Esophagus mucosa (tissue), 1 donor: ENCODE measurements at regions not wholly inside any gene's neighbourhood (a gene's known extent, or its start where the extent isn't known, plus 50 kb on each side); places are given as distances from the start of the nearest gene placed in this dataset.
"Not testable (repeated sequence)": the region's sequence is repeated elsewhere in the genome, so short reads cannot be mapped to it uniquely, and the experiment has no call there.

Experiments
- ATAC-seq: fragments of 200-7000 bp; cut with Tn5 transposase; one replicate; pipeline ENCODE4 v1.9.1; 2020
- donor health status: DM: yes; HTN: yes; CAD: no.

DNA sequence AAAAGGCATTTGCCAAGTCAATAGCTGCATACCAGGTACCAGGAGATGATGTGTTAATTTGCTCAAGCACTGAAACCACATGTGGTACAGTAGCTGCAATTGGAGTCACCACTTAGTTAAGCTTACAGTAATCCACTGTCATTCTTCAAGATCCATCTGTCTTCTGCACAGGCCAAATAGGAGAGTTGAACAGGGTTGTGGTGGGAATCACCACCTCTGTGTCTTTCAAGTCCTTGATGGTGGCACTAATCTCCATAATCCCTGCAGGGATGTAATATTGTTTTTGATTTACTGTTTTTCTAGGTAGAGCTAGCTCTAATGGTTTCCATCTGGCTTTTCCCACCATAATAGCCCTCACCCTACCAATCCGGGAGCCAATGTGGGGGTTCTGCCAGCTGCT, 91.9 kb downstream of the FCRL5 start:
- no peak for ATAC-seq

DNA sequence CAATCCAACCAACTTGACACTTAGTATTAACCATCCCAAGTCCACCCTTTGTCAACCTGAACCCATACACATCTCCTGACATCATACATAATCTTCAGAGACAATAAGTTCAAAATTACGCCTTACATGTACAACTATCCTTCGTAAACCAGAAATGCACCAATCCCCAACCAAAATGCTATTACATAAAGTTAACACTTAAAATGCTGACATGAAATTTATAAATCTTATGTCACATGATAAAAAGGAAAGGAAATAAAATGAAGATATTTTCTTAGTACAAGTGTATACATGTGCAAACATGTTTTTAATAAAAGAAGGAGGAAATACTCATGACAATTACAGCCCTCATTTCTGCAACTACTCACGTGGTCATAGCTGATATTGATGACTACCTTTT, 95.0 kb downstream of the FCRL5 start:
- ATAC-seq, result no peak

DNA sequence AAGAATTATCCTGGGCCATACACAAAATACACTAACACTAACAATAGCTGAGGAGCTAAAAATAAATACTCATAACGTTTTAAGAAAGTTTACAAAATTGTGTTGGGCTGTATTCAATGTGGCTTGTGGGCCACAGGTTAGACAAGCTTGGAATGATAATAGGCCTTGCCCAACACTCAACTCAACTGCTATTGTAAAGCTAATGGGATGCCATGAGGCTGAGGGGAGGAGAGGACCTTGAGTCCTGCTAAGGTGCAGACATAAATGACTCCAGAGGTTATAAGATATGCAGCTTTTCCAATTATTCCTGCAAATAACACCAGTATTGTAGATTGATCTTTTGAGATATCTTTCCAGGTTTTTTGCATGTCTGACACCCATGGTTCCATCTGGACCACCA, 97.0 kb downstream of the FCRL5 start:
- ATAC-seq, result no peak

DNA sequence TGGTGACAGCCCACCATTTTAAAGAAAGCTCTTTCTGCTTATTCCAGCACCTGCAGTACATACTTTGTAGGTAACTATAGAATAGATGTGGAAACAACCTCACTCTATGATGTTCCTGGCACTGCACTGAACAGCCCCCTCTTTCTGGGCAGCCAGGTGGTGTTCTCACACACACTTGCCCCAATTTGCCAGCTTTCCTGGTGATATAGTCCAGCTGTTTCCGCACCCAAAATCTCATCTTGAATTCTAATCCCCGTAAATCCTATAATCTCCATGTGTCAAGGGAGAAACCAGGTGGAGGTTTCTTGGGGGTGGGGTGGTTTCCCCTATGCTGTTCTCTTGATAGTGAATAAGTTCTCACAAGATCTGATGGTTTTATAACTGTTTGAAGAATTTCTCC, 102.2 kb downstream of the FCRL5 start:
- ATAC-seq, result no peak

DNA sequence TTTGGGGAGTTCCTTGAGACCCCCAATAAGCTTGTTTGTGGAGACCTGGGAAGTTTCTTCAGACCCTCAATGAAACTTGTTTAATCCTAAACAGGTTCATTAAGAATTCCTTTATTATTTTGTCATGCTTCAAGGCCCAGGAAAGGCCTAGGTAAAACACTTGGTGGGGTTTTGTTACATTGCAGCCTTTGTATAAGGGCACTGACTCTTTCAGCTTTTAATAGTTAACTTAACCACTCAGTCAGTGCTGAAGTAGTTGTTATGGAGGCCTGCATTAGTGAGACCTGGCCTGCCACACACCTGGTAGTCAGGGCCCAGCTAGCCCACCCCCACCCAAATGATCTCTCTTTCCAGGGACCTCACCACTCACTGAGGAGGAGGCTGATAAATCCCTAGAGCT, 103.7 kb downstream of the FCRL5 start:
- ATAC-seq, result no peak

DNA sequence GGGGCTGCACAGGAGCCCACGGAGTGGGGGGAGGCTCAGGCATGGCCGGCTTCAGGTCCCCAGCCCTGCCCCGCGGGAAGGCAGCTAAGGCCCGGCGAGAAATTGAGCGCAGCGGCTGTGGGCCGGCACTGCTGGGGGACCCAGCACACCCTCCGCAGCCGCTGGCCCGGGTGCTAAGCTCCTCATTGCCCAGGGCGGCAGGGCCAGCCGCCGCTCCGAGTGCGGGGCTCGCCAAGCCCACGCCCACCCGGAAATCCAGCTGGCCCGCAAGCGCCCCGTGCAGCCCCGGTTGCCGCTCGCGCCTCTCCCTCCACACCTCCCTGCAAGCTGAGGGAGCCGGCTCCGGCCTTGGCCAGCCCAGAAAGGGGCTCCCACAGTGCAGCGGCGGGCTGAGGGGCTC, 106.0 kb downstream of the FCRL5 start:
- not testable (repeated sequence) for ATAC-seq

DNA sequence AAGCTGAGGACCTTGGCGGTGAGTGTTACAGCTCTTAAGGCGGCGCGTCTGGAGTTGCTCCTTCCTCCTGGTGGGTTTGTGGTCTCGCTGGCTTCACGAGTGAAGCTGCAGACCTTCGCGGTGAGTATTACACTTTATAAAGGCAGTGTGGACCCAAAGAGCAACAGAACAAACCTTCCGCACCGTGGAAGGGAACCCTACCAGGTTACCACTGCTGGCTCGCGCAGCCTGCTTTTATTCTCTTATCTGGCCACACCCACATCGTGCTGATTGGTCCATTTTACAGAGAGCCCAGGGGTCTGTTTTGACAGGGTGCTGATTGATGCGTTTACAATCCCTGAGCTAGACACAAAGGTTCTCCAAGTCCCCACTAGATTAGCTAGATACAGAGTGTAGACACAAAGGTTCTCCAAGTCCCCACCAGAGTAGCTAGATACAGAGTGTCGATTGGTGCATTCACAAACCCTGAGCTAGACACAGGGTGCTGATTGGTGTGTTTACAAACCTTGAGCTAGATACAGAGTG, 106.6 kb downstream of the FCRL5 start:
- ATAC-seq, result not testable (repeated sequence)

DNA sequence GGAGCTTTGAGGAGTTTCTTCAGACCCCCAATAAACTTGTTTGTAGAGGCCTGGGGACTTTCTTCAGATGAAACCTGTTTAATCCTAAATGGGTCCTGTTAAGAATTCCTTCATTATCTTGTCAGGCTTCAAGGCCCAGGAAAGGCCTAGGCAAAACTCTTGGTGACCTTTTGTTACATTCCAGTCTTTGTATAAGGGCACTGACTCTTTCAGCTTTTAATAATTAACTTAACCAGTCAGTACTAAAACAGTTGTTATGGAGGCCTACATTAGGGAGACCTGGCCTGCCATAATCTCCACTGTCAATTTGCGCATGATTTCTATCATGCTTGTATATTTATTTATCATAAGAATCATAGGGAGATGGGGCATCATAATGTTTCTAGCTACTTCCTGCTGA, 110.2 kb downstream of the FCRL5 start:
- ATAC-seq, result no peak

DNA sequence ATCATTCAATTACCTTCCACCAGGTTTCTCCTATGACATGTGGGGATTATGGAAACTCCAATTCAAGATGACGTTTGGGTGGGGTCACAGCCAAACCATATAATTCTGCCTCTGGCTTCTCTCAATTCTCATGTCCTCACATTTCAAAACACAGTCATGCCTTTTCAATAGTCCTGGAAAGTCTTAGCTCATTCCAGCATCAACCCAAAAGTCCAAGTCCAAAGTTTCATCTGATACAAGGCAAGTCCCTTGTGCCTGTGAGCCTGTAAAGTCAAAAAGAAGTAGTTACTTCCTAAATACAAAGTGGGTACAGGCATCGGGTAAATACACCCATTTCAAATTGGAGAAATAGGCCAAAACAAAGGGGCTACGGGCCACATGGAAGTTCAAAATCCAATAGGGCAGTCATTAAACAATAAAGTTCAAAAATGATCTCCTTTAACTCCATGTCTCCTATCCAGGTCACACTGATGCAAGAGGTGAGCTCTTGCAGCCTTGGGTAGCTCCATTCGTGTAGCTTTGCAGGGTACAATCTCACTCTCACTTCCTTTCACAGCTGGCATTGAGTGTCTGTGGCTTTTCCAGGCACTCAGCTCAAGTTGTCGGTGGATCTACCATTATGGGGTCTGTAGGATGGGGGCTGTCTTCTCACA, 112.9 kb downstream of the FCRL5 start:
- ATAC-seq, result no peak

DNA sequence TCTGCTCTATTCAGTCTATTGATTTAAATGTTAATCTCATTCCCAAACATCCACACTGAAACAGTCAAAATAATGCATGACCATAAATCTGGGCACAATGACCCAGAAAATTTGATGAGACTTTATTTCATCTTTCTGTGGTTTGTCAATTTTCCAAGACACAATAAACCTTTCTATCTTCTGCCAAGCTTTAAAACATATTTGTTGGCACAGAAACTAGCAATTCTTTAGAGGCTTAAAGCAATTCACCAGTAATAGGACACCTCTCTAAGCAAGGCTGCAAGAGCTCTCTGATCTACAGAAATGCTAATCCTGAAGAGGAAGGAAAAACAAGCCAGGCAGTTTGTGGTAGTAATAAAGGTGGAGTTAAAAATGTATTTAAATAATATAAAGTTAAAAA, 113.7 kb downstream of the FCRL5 start:
- no peak for ATAC-seq

DNA sequence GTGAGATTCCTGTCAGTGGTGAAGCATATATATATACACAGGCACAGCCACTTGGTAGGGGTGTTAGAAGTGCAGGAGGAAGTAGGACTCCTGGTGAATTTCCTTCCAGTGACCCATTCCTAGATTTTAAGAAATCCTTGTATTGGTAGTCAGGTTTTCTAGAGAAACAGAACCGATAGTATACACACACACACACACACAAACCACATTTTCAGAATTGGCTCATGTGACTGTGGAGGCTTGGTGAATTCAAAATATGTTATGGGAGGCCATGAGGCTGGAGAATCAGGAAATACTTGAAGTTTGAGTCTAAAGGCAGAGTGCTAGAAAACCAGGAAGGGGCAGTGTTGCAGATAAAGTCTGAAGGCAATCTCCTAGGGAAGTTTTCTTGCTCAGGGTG, 114.2 kb downstream of the FCRL5 start:
- ATAC-seq, result no peak

DNA sequence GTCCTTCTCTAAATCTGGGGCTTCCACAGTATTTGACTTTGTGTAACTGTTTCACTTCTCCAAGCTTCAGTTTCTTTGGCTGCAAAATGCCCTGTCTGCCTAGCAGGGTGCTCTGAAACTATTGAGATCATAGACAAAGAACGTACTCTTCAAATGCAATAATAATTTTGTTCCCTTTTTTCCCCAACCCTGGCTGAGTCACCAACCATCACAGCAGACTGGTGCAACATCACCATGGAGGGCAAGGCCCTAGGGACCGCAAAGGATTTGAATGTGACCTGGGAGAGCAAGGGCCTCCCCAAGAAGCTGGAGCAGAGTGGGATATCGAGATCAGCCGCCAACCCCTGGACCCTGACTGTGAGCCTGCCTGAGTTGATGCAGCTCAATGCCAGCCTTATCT, 115.0 kb downstream of the FCRL5 start:
- peak; percentile 8 for ATAC-seq

DNA sequence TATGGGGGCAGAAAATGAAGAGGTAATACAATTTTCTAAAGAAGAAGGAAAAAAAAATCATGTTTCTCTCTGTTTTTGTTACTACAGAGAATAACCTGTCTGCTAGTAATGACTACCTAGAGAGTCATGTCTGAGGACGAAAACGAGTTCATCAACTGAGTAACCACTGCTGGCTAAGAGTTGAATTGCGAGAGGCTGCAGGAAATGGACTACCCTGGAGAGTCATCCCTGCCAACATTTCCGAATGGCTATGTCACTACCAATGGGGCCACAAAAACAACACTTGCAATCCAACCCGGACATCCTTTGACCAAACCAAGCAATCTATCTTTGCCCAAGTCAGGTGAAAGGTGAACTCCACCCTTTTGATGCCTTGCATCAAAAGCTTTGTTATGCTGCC, 120.6 kb downstream of the FCRL5 start:
- ATAC-seq, result peak; percentile 44

DNA sequence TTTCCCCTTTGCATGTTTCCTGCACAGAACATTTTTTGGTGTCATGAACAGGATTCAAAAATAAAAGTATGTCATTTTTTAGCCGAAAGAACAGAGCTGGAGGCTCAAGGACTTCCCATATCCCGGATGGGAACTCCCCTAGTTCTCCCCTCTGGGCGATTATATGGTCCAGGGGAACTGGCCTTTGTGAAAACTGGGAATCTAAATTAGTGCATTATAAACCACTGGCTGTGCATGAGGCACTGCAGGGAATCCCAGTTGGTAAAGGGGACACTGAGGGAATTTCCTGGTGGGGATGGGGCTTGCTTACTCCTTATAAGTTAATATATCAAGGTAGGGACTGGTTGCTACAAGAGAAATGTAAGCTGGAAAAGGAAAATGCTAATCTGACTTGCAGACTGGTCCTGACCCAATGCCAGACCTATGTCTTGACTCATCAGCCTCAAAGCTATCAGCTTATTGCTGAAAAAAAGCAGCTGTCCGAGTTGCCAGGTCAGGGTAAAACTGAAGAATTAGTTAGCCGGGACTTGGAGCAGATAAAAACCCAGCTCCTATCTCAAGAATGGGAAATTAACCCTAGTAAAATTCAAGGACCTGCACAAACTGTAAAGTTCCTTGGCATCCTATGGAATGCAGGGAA, 122.6 kb downstream of the FCRL5 start:
- ATAC-seq, result no peak

DNA sequence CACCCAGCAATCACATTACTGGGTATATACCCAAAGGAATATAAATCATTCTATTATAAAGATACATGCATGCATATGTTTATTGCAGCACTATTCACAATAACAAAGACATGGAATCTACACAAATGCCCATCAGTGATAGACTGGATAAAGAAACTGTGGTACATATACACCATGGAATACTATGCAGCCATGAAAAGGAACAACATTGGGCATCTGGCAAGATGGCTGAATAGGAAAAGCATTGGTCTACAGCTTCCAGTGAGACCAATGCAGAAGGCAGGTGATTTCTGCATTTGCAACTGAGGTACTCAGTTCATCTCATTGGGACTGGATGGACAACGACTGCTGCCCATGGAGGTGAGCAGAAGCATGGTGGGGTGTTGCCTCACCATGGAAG, 128.6 kb downstream of the FCRL5 start:
- ATAC-seq, result not testable (repeated sequence)

DNA sequence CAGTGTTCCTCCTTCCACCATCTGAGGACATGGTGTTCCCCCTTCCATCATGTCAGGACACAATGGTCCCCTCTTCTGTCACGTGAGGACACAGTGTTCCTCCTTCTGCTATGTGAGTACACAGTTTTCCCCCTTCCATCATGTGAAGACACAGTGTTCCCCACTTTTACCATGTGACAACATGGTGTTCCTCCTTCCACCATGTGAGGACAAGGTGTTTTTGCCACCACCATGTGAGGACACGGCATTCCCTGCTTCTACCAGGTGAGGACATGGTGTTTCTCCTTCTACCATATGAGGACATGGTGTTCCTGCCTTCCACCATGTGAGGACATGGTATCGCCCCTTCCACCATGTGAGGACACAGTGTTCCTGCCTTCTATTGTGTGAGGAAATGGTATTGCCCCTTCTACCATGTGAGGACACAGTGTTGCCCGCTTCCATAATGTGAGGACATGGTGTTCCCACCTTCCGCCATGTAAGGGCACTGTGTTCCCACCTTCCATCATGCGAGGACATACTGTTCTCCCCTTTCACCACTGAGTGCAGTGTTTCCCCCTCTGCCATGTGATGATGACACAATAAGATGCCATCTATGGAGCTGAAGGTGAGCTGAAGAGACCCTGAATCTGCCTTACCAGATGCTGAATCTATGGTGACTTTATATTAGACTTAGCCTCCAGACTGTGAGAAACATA, 132.3 kb downstream of the FCRL5 start:
- no peak for ATAC-seq

DNA sequence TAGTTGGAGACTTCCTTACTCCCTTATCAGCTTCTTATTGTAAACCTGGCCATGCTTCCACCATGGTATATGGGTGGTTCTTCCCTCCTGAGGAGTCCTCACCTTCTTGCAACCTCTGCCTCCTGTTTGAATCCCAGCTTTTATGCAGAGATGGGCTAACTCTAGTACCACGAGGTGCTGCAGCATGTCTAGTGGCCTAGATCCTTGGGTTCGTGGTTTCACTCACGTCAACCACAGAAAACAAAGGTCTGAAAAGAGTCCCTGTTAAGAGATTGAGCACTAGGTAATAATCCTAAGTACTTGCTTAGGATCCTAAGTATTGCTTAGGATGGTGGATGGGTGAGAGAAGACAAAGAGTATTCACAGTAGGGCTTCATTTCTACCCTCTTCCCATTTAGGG, 133.7 kb downstream of the FCRL5 start:
- no peak for ATAC-seq

DNA sequence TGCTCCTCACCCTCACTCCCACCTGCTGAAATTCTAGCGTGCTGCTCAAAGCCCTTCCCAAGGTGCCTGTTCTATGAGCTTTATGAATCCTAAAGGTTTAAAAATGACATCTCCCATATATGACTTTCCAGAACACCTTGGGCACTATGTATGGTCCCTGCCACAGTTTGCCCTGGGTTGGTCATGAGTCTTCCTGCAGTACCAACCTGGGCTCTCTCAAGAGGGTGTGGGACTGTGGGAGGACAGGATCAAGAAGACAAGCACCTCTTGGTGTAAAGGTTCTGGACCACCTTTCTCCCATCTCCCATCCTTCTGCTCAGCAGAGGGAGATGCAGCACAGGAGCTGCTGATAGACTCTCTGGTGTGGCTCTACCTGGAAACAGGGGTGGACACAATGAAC, 134.1 kb downstream of the FCRL5 start:
- no peak for ATAC-seq

DNA sequence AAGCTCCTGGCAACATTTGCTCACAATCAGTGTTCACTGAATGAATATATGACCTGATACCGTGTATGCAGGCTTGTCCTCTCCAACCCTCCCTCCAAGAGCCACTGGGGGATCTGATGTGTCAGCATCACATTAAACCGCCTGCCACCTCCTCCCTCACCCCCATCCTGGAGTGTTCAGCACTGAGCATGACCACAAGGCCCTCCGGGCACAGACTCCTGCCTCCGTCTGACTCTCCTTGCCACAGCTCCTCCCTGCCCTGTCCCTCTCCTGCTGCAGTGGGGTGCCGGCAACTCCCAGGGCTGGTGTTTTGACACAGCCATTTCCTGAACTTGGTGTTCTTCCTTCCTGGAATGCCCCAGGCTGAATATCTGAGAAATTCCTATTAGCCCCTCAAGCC, 136.7 kb downstream of the FCRL5 start:
- ATAC-seq, result no peak

DNA sequence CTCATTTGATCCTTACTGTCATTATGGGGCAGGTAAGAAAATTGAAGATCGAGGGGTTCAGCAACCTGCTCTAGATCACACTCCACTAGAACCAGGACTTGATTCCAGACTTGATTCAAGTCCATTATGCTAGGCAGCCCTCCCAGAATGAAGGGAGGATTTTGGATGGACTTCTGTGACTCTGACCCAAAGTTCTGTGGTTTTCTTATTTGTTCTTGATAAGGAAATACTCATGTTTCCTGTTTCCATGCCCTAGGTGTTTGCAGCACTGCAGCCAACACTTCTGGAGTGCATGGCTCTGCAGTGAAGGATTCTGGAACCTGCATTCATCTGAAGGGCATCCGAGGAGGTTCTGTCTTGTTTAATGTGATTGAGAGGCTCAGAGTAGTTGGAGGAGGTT, 140.0 kb downstream of the FCRL5 start:
- ATAC-seq, result no peak

DNA sequence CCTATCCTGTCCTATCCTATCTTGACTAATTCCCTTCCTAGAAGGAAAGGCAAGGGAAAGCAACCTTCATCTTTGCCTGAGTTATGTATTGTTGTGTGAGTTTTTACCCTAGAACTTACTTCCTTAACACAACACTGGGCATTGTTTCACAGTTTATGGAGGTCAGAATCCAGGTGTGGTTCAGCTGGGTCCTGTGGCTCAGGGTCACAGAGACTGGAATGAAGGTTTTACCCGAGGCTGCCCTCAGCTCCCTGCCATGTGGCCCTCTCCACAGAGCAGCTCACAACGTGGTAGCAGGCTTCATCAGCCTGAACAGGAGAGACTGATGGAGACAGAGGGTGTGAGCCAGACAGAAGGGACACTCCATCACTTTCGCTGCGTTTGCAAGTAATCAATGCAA, 140.5 kb downstream of the FCRL5 start:
- ATAC-seq, result no peak

DNA sequence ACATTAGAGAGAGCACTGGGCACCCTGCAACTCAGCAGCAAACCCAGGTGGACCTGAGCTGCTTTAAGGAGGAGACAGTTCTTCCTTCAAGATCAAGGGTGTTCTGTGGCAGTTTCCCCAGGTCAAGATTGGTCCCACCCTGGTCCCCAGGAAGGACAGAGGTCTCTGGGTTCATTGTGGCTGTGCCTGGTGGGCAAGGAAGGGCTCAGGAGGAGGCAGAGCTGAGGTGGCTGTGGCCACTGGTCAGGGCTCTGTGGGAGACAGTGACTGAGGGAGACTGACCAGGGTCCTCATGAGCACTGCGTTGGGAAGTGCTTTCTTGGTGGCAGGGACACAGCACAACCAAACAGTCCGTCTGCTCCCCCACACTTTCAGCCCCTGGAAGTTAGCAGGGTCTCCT, 141.3 kb downstream of the FCRL5 start:
- no peak for ATAC-seq

DNA sequence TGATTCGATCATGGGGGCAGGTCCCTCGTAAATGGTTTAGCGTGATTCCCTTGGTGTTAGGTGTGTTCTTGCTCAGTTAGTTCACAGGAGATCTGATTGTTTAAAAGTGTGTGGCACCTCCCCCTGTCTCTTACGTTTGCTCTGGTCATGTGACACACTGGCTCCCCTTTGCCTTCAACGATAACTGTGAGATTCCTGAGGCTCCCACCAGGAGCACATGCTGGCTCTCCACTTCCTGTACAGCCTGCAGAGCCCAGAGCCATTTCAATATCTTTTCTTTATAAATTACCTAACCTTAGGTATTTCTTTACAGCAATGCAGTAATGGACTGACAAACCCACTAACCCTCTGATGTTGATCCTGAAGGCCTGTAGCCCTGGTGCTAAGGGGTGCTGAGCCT, 141.9 kb downstream of the FCRL5 start:
- no peak for ATAC-seq

DNA sequence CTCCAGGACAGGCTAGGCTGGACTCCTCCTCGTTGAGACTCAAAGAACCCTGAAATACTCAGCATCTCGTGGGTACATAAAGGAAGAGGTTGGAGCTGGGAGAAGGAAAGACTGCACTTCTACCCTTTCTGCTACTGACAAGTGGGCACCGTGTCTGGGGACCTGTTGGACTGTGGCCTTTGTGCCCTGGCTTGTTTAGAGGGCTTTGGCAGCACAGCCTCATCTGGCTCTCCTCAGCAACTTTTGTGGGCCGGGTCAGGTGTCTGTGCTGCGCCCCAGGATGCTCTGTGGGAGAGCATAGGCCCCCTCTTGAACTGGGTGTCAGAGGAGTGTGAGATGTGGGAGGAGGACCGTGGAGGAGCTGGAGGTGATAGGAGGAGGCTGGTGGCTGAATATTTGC, 142.4 kb downstream of the FCRL5 start:
- ATAC-seq, result no peak
